Right lobe of liver (tissue), 4 donors: ENCODE measurements at regions not wholly inside any gene's neighbourhood (a gene's known extent, or its start where the extent isn't known, plus 50 kb on each side); places are given as distances from the start of the nearest gene placed in this dataset.

ENCODE experiments used
- POLR2A ChIP-seq: fragments of 450-650 bp; IDR thresholded peaks from one replicate; pipeline ENCODE4 v1.6.1; 2017; ENCODE audit warnings: antibody characterized with exemption, mild to moderate bottlenecking
- TF ChIP-seq, protein P1 (sequence below), 4 donors: fragments of 200-600 bp in 3 of 4; fragments of 450-650 bp in 1 of 4; IDR thresholded peaks; one replicate each; pipeline versions ENCODE4 v1.5.1 to v1.8.0; 2016 to 2022; ENCODE audit warnings: antibody characterized with exemption in 4 of 4, mild to moderate bottlenecking in 2 of 4
- donor health status: DM: no; HTN: no; CAD: no.
- donor health status: DM: no; HTN: no; CAD: no.
- donor health status: DM: no; HTN: yes; CAD: no.

DNA sequence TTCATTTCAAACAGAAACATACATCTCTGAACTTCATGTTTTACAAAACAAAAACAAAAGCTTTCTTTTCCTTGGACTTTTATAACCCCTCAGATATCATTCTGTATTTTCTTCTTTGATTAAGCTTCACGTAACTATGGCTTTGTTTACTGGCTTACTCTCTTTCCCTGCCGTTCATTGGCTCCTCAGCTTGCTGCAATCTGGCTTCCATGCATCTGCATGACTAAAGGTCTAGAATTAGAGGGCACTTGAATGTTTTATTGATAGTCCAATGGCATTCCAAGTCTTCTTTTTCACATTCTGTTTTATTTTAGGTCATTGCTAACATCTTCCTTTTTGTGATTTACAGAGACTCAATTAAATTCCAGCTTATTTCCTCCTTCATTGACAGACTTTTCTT, 487.6 kb downstream of the GRXCR1 start:
- TF ChIP-seq, protein P1, sequence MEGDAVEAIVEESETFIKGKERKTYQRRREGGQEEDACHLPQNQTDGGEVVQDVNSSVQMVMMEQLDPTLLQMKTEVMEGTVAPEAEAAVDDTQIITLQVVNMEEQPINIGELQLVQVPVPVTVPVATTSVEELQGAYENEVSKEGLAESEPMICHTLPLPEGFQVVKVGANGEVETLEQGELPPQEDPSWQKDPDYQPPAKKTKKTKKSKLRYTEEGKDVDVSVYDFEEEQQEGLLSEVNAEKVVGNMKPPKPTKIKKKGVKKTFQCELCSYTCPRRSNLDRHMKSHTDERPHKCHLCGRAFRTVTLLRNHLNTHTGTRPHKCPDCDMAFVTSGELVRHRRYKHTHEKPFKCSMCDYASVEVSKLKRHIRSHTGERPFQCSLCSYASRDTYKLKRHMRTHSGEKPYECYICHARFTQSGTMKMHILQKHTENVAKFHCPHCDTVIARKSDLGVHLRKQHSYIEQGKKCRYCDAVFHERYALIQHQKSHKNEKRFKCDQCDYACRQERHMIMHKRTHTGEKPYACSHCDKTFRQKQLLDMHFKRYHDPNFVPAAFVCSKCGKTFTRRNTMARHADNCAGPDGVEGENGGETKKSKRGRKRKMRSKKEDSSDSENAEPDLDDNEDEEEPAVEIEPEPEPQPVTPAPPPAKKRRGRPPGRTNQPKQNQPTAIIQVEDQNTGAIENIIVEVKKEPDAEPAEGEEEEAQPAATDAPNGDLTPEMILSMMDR (IDR thresholded peaks at IDR 0.05), result no peak
- TF ChIP-seq POLR2A, result no peak
